Spleen (tissue), 11 donors: ENCODE measurements at regions not wholly inside any gene's neighbourhood (a gene's known extent, or its start where the extent isn't known, plus 50 kb on each side); places are given as distances from the start of the nearest gene placed in this dataset.

ENCODE experiments used
- DNase-seq: peaks from one replicate; pipeline ENCODE4 v3.0.0-alpha.2; 2020
- H3K27ac ChIP-seq, 8 donors: fragments of 200-600 bp; sonication (generic) in 7 of 8; 1 replicate in 4 of 8; 2 replicates in 4 of 8; pipeline versions ENCODE4 v1.5.0 to v1.8.0; 2016 to 2021; ENCODE audit warnings: inconsistent platforms in 4 of 8, mild to moderate bottlenecking in 4 of 8, moderate library complexity in 1 of 8
- H3K27me3 ChIP-seq, 7 donors: fragments of 200-600 bp; sonication (generic) in 6 of 7; replicated peaks in 1 of 7; 1 replicate in 4 of 7; 2 replicates in 3 of 7; pipeline versions ENCODE4 v1.5.0 to v1.8.0; 2016 to 2021; ENCODE audit warnings: inconsistent platforms in 3 of 7, mild to moderate bottlenecking in 1 of 7
- H3K36me3 ChIP-seq, 6 donors: fragments of 200-600 bp; sonication (generic) in 5 of 6; 1 replicate in 4 of 6; 2 replicates in 2 of 6; pipeline versions ENCODE4 v1.5.0 to v1.8.0; 2016 to 2021; ENCODE audit warnings: inconsistent platforms in 2 of 6
- H3K4me1 ChIP-seq, 6 donors: fragments of 200-600 bp; sonication (generic) in 5 of 6; 1 replicate in 3 of 6; 2 replicates in 3 of 6; pipeline versions ENCODE4 v1.5.0 to v1.8.0; 2016 to 2021; ENCODE audit warnings: inconsistent platforms in 3 of 6
- H3K4me3 ChIP-seq, 8 donors: fragments of 200-600 bp; sonication (generic) in 7 of 8; 1 replicate in 4 of 8; 2 replicates in 4 of 8; pipeline versions ENCODE4 v1.5.0 to v1.8.0; 2016 to 2021; ENCODE audit warnings: inconsistent platforms in 4 of 8, mild to moderate bottlenecking in 4 of 8, moderate library complexity in 2 of 8
- H3K9me3 ChIP-seq, 8 donors: fragments of 200-600 bp; sonication (generic) in 7 of 8; 1 replicate in 4 of 8; 2 replicates in 4 of 8; pipeline versions ENCODE4 v1.5.0 to v1.8.0; 2016 to 2021; ENCODE audit warnings: inconsistent platforms in 4 of 8
- POLR2A ChIP-seq, 3 donors: fragments of 450-650 bp; IDR thresholded peaks; one replicate each; pipeline ENCODE4 v1.5.1; 2017; ENCODE audit warnings: antibody characterized with exemption in 3 of 3, mild to moderate bottlenecking in 1 of 3
- POLR2AphosphoS5 ChIP-seq, 3 donors: sonication (generic); formaldehyde crosslinking; IDR thresholded peaks; one replicate each; pipeline ENCODE4 v1.5.1; 2017; ENCODE audit warnings: antibody characterized with exemption in 3 of 3
- whole genome bisulfite sequencing, 5 donors: extraction: QIAGEN DNeasy Blood & Tissue Kit in 3 of 5; methylation state at CpG; one replicate each; pipeline versions ENCODE4 v1.1.5 to v1.1.7; 2013 to 2018; 5-methylcytosine and 5-hydroxymethylcytosine counted together
- intact Hi-C: fragments of 100-400 bp; cut with DNase I; formaldehyde crosslinking; loops from one replicate; pipeline ENCODE4 v1.15.0; 2023; ENCODE audit warnings: low total_unique reads
- TF ChIP-seq, protein P1 (sequence below), 11 experiments: fragments of 200-600 bp in 7 of 11; fragments of 450-650 bp in 4 of 11; sonication (generic) in 4 of 11; IDR thresholded peaks in 8 of 11; conservative IDR thresholded peaks in 3 of 11; 1 replicate in 7 of 11; 2 replicates in 4 of 11; pipeline versions ENCODE4 v1.4.0 to v1.8.0; 2016 to 2021; ENCODE audit warnings: antibody characterized with exemption in 11 of 11, inconsistent platforms in 4 of 11, mild to moderate bottlenecking in 1 of 11
- donor health status: healthy with polysubstance abuse.
- donor health status: DM: no; HTN: no; CAD: no; lungs with moderate emphysema.
- donor health status: DM: no; HTN: no; CAD: no.
- donor health status: Bipolar disorder and iron deficiency.
- donor health status: healthy.
- donor health status: DM: no; HTN: no; CAD: no.
- donor health status: DM: yes; HTN: yes; CAD: no.

- DNase-seq, result no peak
- Histone ChIP-seq H3K4me3 (no peak overlapping the region), H3K4me1 (no peaks in the 10 kb centered on the region), H3K27ac (no peak overlapping the region), H3K27me3 (no peaks in the 10 kb centered on the region), H3K36me3 (no peaks in the 10 kb centered on the region), H3K9me3 (no peaks in the 10 kb centered on the region)
- 70 to 82% (median 77%) methylated on average over 2 of the region's 2 CpGs for WGBS, 5 donors
- no peak for TF ChIP-seq POLR2A (IDR thresholded peaks at IDR 0.05)
- TF ChIP-seq, protein P1, sequence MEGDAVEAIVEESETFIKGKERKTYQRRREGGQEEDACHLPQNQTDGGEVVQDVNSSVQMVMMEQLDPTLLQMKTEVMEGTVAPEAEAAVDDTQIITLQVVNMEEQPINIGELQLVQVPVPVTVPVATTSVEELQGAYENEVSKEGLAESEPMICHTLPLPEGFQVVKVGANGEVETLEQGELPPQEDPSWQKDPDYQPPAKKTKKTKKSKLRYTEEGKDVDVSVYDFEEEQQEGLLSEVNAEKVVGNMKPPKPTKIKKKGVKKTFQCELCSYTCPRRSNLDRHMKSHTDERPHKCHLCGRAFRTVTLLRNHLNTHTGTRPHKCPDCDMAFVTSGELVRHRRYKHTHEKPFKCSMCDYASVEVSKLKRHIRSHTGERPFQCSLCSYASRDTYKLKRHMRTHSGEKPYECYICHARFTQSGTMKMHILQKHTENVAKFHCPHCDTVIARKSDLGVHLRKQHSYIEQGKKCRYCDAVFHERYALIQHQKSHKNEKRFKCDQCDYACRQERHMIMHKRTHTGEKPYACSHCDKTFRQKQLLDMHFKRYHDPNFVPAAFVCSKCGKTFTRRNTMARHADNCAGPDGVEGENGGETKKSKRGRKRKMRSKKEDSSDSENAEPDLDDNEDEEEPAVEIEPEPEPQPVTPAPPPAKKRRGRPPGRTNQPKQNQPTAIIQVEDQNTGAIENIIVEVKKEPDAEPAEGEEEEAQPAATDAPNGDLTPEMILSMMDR (IDR thresholded peaks at IDR 0.05 in 8 of 11, conservative IDR thresholded peaks at IDR 0.05 in 3 of 11), result no peak
- no peak for TF ChIP-seq POLR2AphosphoS5 (IDR thresholded peaks at IDR 0.05)
- intact Hi-C loops, result no loop called here
Observed at GRCh38 chr4:114263233-114263632, 283.8 kb upstream of the ARSJ start.

DNA sequence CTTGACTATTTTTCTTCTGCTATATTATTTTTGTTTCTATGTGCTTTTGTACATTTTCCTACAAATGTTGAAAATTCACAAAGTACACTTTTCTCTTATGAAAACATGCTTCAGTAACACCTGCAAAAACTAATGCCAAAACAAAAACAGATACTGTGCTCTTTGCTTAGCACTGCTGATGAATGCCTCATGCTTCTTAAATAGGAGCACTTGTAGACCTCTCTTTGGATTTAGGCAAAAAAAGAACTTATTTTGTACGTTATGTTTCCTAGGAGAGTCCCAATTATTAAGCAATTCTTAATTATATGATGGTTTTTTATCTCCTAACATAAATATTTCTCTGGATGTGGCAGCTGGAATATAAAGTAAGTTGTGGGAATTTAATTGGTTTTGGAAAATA is 285.0 kb upstream of the ARSJ start:
- no peak for DNase-seq
- Histone ChIP-seq H3K4me1 (no peaks in the 10 kb centered on the region), H3K4me3 (no peak overlapping the region), H3K27ac (no peak overlapping the region), H3K27me3 (no peaks in the 10 kb centered on the region), H3K36me3 (no peaks in the 10 kb centered on the region), H3K9me3 (no peaks in the 10 kb centered on the region)
- intact Hi-C loops, result no loop called here
- TF ChIP-seq, protein P1 (IDR thresholded peaks at IDR 0.05 in 8 of 11, conservative IDR thresholded peaks at IDR 0.05 in 3 of 11), result no peak
- TF ChIP-seq POLR2AphosphoS5 (IDR thresholded peaks at IDR 0.05), result no peak
- 52 to 79% (median 61%) methylated on average over 1 of the region's 1 CpG for WGBS, 5 donors

DNA sequence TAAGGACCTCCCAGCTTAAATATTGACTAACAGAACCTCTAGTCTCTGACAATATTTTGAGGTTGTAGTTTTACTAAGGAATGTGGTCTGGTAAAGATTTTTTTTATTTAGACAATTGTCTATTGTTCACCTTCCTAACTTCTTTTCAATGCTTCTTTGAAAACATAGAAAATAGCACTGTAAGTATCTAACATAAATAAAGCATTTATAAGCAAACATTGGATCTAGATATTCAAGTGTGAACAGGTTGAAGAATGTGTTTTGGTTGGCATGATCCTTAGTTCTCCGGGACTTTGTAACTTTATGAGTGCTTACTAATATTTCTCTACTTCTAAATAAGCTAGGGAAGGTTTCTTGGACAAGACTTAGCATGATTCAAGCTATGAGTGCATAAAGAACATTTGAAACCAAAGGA is 285.4 kb upstream of the ARSJ start:
- intact Hi-C loops, result no loop called here
- Histone ChIP-seq H3K4me1 (no peaks in the 10 kb centered on the region), H3K9me3 (no peaks in the 10 kb centered on the region), H3K4me3 (no peak overlapping the region), H3K27ac (no peak overlapping the region), H3K36me3 (no peaks in the 10 kb centered on the region), H3K27me3 (no peaks in the 10 kb centered on the region)
- no peak for TF ChIP-seq POLR2A (IDR thresholded peaks at IDR 0.05)
- TF ChIP-seq, protein P1 (IDR thresholded peaks at IDR 0.05 in 8 of 11, conservative IDR thresholded peaks at IDR 0.05 in 3 of 11), result no peak
- no peak for TF ChIP-seq POLR2AphosphoS5 (IDR thresholded peaks at IDR 0.05)
- 70 to 97% (median 85%) methylated on average over 1 of the region's 1 CpG for WGBS, 5 donors
- DNase-seq, result no peak

DNA sequence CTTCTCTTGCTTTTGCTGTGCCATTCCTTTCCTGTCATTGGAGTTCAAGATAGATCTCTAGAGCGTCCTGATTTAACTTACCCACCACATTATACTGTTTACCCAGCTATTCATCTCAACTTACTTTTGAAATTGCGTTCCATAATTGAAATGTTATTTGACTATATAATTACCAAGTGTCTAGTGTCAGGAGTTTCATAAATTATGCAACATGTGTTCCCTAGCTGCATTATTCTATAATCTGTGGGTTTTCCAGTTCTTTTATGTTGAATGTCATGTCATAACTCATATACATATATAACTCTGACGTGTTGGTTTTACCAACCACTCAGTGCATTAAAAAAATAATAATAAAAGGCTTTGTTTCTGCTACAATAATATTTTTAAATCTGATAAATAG is 285.9 kb upstream of the ARSJ start:
- Histone ChIP-seq H3K27ac (no peak overlapping the region), H3K4me1 (no peaks in the 10 kb centered on the region), H3K27me3 (no peaks in the 10 kb centered on the region), H3K36me3 (no peaks in the 10 kb centered on the region), H3K4me3 (no peak overlapping the region), H3K9me3 (no peaks in the 10 kb centered on the region)
- TF ChIP-seq, protein P1 (IDR thresholded peaks at IDR 0.05 in 8 of 11, conservative IDR thresholded peaks at IDR 0.05 in 3 of 11), result no peak
- no peak for TF ChIP-seq POLR2A (IDR thresholded peaks at IDR 0.05)
- no peak for TF ChIP-seq POLR2AphosphoS5 (IDR thresholded peaks at IDR 0.05)
- WGBS, 5 donors, result 67 to 82% (median 73%) methylated on average over 3 of the region's 3 CpGs
- intact Hi-C loops, result no loop called here
- no peak for DNase-seq
